ENCODE measurements at regions not wholly inside any gene's neighbourhood (a gene's known extent, or its start where the extent isn't known, plus 50 kb on each side); places are given as distances from the start of the nearest gene placed in this dataset.

- TF ChIP-seq TCF7L2 (IDR thresholded peaks at IDR 0.05; ENCODE audit: low read depth, low read length), result no peak
- TF ChIP-seq SIN3A (IDR thresholded peaks at IDR 0.05; ENCODE audit: borderline replicate concordance, insufficient read depth, low read depth, low read length), result no peak
- no peak for TF ChIP-seq CTCF (IDR thresholded peaks at IDR 0.05)
- no peak for TF ChIP-seq POLR2AphosphoS5 (IDR thresholded peaks at IDR 0.05; ENCODE audit: low read depth, low read length)
- TF ChIP-seq REST (IDR thresholded peaks at IDR 0.05; ENCODE audit: insufficient read depth in 1 of 2, low read depth in 2 of 2, low read length in 1 of 2), result no peak
- no TSS peak for BruUV-seq (replicated peaks)
- in situ Hi-C loops (cut with HindIII; ENCODE audit: low pct_unique_long_range_greater_than_20kb, low sequenced_read_pairs) (no loop called here), intact Hi-C loops (cut with micrococcal nuclease; ENCODE audit: unreplicated experiment) (no loop called here)
- ATAC-seq (no peak), DNase-seq (ENCODE audit: low read depth, low spot score) (no peak)
- H3K4me1 ChIP-seq (ENCODE audit: control insufficient read depth, insufficient read depth, low read length), result no peaks in the 10 kb centered on the region
- no peak overlapping the region for H3K4me3 ChIP-seq (ENCODE audit: low read depth in 2 of 2, low read length in 2 of 2)
- CTCF ChIA-PET, result no interaction called here
- H3K9me3 ChIP-seq (ENCODE audit: control insufficient read depth, insufficient read depth, low read depth, low read length), result no peaks in the 10 kb centered on the region
- no peaks in the 10 kb centered on the region for H3K27me3 ChIP-seq (ENCODE audit: control insufficient read depth, insufficient read depth, low read length)
- no peak overlapping the region for H3K27ac ChIP-seq (ENCODE audit: low read length)
- POLR2A ChIA-PET, result no interaction called here
- no peaks in the 10 kb centered on the region for H3K36me3 ChIP-seq (ENCODE audit: control insufficient read depth, insufficient read depth, low read length)
These were observed 306.5 kb downstream of the PRDM5 start for GRCh38 chr4:120616041-120616440.

- H3K4me1 ChIP-seq (ENCODE audit: control insufficient read depth, insufficient read depth, low read length), result no peaks in the 10 kb centered on the region
- DNase-seq (ENCODE audit: low read depth, low spot score) (no peak), ATAC-seq (no peak)
- ChIA-PET CTCF (no interaction called here), POLR2A (no interaction called here)
- intact Hi-C loops (cut with micrococcal nuclease; ENCODE audit: unreplicated experiment), result no loop called here
- no TSS peak for BruUV-seq (replicated peaks)
- no peaks in the 10 kb centered on the region for H3K36me3 ChIP-seq (ENCODE audit: control insufficient read depth, insufficient read depth, low read length)
- H3K27me3 ChIP-seq (ENCODE audit: control insufficient read depth, insufficient read depth, low read length), result no peaks in the 10 kb centered on the region
- H3K9me3 ChIP-seq (ENCODE audit: control insufficient read depth, insufficient read depth, low read depth, low read length), result no peaks in the 10 kb centered on the region
- in situ Hi-C loops (cut with HindIII; ENCODE audit: low pct_unique_long_range_greater_than_20kb, low sequenced_read_pairs), result no loop called here
- H3K4me3 ChIP-seq (ENCODE audit: low read depth in 2 of 2, low read length in 2 of 2), result no peak overlapping the region
- no peak for TF ChIP-seq CTCF (IDR thresholded peaks at IDR 0.05)
- TF ChIP-seq REST (IDR thresholded peaks at IDR 0.05; ENCODE audit: insufficient read depth in 1 of 2, low read depth in 2 of 2, low read length in 1 of 2), result no peak
- no peak for TF ChIP-seq POLR2AphosphoS5 (IDR thresholded peaks at IDR 0.05; ENCODE audit: low read depth, low read length)
- TF ChIP-seq SIN3A (IDR thresholded peaks at IDR 0.05; ENCODE audit: borderline replicate concordance, insufficient read depth, low read depth, low read length), result no peak
- TF ChIP-seq TCF7L2 (IDR thresholded peaks at IDR 0.05; ENCODE audit: low read depth, low read length), result no peak
- no peak overlapping the region for H3K27ac ChIP-seq (ENCODE audit: low read length)
These were observed 308.7 kb downstream of the PRDM5 start for GRCh38 chr4:120613778-120614177.

Data from Panc1 (cell line).